ENCODE measurements at regions not wholly inside any gene's neighbourhood (a gene's known extent, or its start where the extent isn't known, plus 50 kb on each side); places are given as distances from the start of the nearest gene placed in this dataset.

DNA sequence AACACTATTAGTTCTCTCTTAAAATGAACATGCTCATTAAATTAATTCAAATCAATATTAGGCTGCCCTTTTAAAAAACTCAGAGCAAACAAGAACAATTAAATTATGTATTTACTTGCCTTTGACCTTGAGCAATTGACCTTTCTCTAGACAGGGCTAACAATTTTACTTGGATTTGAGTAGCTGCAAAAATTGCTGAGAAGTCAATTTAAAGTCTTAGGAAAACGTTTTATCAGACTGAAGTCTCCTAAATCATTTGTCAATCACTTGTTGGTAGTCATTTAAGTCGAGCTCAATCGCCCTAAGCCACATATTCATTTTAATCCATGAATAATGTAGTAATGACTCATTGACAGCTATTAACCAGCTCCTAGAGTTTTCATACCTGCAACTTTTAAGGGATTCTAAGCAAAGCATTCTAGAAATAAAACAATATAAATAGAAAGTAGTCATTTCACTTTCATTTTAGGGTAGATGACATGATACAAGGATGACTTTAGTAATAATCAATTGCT, 84.9 kb upstream of the SEC61G start:
- Mint-ChIP-seq H3K27me3 (ENCODE audit: insufficient read depth, unreplicated experiment) (no peaks in the 10 kb centered on the region), H3K36me3 (ENCODE audit: insufficient read depth, unreplicated experiment) (no peaks in the 10 kb centered on the region), H3K27ac (ENCODE audit: low read depth, unreplicated experiment) (no peak overlapping the region), H3K9me3 (ENCODE audit: unreplicated experiment) (no peaks in the 10 kb centered on the region), H3K4me1 (ENCODE audit: insufficient read depth, unreplicated experiment) (peaks cover 17% of the 10 kb centered on the region), H3K4me3 (ENCODE audit: unreplicated experiment) (no peak overlapping the region)
- DNase-seq (ENCODE audit: unreplicated experiment), result peak; percentile 35
- TF ChIP-seq, protein P1, sequence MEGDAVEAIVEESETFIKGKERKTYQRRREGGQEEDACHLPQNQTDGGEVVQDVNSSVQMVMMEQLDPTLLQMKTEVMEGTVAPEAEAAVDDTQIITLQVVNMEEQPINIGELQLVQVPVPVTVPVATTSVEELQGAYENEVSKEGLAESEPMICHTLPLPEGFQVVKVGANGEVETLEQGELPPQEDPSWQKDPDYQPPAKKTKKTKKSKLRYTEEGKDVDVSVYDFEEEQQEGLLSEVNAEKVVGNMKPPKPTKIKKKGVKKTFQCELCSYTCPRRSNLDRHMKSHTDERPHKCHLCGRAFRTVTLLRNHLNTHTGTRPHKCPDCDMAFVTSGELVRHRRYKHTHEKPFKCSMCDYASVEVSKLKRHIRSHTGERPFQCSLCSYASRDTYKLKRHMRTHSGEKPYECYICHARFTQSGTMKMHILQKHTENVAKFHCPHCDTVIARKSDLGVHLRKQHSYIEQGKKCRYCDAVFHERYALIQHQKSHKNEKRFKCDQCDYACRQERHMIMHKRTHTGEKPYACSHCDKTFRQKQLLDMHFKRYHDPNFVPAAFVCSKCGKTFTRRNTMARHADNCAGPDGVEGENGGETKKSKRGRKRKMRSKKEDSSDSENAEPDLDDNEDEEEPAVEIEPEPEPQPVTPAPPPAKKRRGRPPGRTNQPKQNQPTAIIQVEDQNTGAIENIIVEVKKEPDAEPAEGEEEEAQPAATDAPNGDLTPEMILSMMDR (IDR thresholded peaks at IDR 0.05; ENCODE audit: unreplicated experiment), result no peak
- intact Hi-C loops (cut with micrococcal nuclease), result no loop called here
- ChIA-PET CTCF (interaction anchor here (0.5 to 1.5 kb wide), 6 partner anchors 12 to 179 kb away, joined by 3 to 5 read pairs (median 4); no protein-coding TSS in a partner anchor), POLR2A (interaction anchor here (0.6 to 2.3 kb wide), 12 partner anchors 13 to 400 kb away, joined by 3 to 9 read pairs (median 4); partner anchors contain the start of genes EGFR and SEC61G)
- BruUV-seq (replicated peaks), result no TSS peak

DNA sequence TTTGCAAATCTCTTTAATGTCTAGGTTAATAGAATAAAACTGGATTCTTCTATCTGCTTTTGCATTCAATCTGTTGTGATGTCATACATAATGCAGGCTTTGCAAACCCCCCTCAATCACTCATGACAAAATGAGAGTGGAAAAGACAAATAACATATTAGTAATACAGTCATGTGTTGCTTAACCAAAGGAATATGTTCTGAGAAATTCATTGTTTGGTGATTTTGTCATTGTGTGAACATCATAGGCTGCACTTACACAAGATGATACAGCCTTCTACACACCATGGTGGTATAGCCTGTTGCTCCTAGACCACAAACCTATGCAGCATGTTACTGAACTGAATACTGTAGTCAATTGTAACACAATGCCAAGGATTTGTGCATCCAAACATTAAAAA, 87.3 kb upstream of the SEC61G start:
- no peak for DNase-seq (ENCODE audit: unreplicated experiment)
- Mint-ChIP-seq H3K9me3 (ENCODE audit: unreplicated experiment) (no peaks in the 10 kb centered on the region), H3K4me1 (ENCODE audit: insufficient read depth, unreplicated experiment) (peaks cover 8% of the 10 kb centered on the region), H3K27ac (ENCODE audit: low read depth, unreplicated experiment) (no peak overlapping the region), H3K27me3 (ENCODE audit: insufficient read depth, unreplicated experiment) (no peaks in the 10 kb centered on the region), H3K36me3 (ENCODE audit: insufficient read depth, unreplicated experiment) (no peaks in the 10 kb centered on the region), H3K4me3 (ENCODE audit: unreplicated experiment) (no peak overlapping the region)
- POLR2A ChIA-PET, result no interaction called here
- TF ChIP-seq, protein P1 (IDR thresholded peaks at IDR 0.05; ENCODE audit: unreplicated experiment), result no peak
- intact Hi-C loops (cut with micrococcal nuclease), result no loop called here
- CTCF ChIA-PET, result interaction anchor here (0.9 kb wide), 1 partner anchor 72 kb away, joined by 3 read pairs; no protein-coding TSS in a partner anchor
- BruUV-seq (replicated peaks), result no TSS peak

DNA sequence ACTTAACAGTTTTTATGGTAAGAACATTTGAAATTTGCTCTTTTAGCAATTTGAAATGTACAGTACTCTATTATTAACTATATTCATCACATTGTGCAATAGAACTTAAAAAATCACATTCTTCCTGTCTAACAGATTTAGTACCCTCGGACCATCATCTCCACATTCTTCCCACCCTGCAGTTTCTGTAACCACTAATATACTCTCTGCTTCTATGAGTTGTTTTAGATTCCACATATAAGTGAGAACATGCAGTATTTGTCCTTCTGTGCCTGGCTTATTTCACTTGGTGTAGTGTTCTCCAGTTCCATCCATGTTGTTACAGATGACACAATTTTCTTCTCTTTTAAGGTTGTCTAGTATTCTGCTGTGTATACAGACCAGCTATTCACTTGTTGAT, 88.9 kb upstream of the SEC61G start:
- intact Hi-C loops (cut with micrococcal nuclease), result no loop called here
- H3K9me3 Mint-ChIP-seq (ENCODE audit: unreplicated experiment), result peaks cover 8% of the 10 kb centered on the region

DNA sequence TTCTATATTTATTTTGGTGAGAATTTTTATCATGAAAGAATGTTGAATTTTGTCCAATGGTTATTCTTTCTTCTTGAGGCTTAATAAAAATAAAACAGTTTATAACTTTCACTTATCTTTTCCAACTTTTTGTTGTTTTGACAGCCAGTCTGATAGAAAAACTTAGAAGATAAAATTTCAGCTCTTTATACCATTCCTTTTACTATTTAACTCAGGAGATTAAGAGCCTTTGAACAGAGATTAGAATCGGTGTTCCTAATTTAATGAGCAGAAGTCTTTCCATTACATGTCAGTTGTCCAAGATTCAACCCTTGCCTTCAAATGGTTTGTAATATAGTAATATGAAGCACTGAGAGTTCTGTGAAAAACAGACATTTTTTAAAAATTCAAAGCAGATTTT, 97.8 kb upstream of the SEC61G start:
- TF ChIP-seq, protein P1 (IDR thresholded peaks at IDR 0.05; ENCODE audit: unreplicated experiment), result no peak
- CTCF ChIA-PET, result interaction anchor here (0.5 to 0.9 kb wide), 3 partner anchors 162 to 1160 kb away, joined by 3 read pairs; partner anchors contain the start of gene EGFR
- H3K4me1 Mint-ChIP-seq (ENCODE audit: insufficient read depth, unreplicated experiment), result peaks cover 27% of the 10 kb centered on the region
- POLR2A ChIA-PET, result interaction anchor here (1.3 kb wide), 1 partner anchor 71 kb away, joined by 5 read pairs; no protein-coding TSS in a partner anchor
- H3K9me3 Mint-ChIP-seq (ENCODE audit: unreplicated experiment), result peaks cover 24% of the 10 kb centered on the region
- intact Hi-C loops (cut with micrococcal nuclease), result no loop called here
- H3K27ac Mint-ChIP-seq (ENCODE audit: low read depth, unreplicated experiment), result no peak overlapping the region
- DNase-seq (ENCODE audit: unreplicated experiment), result no peak
- no peak overlapping the region for H3K4me3 Mint-ChIP-seq (ENCODE audit: unreplicated experiment)
- no peaks in the 10 kb centered on the region for H3K27me3 Mint-ChIP-seq (ENCODE audit: insufficient read depth, unreplicated experiment)
- H3K36me3 Mint-ChIP-seq (ENCODE audit: insufficient read depth, unreplicated experiment), result no peaks in the 10 kb centered on the region
- no TSS peak for BruUV-seq (replicated peaks)

More for the DNA sequence above, 88.9 kb upstream of the SEC61G start:
- BruUV-seq (replicated peaks), result no TSS peak
- Mint-ChIP-seq H3K4me1 (ENCODE audit: insufficient read depth, unreplicated experiment) (peaks cover 8% of the 10 kb centered on the region), H3K36me3 (ENCODE audit: insufficient read depth, unreplicated experiment) (no peaks in the 10 kb centered on the region), H3K27me3 (ENCODE audit: insufficient read depth, unreplicated experiment) (no peaks in the 10 kb centered on the region), H3K27ac (ENCODE audit: low read depth, unreplicated experiment) (no peak overlapping the region), H3K4me3 (ENCODE audit: unreplicated experiment) (no peak overlapping the region)
- TF ChIP-seq, protein P1 (IDR thresholded peaks at IDR 0.05; ENCODE audit: unreplicated experiment), result no peak
- ChIA-PET CTCF (interaction anchor here (0.9 kb wide), 1 partner anchor 406 kb away, joined by 3 read pairs; no protein-coding TSS in a partner anchor), POLR2A (interaction anchor here (0.6 kb wide), 1 partner anchor 25 kb away, joined by 3 read pairs; no protein-coding TSS in a partner anchor)
- no peak for DNase-seq (ENCODE audit: unreplicated experiment)
